Left ventricle myocardium inferior (tissue), 1 donor: ENCODE measurements at regions not wholly inside any gene's neighbourhood (a gene's known extent, or its start where the extent isn't known, plus 50 kb on each side); places are given as distances from the start of the nearest gene placed in this dataset.

Experiments
- DNase-seq: peaks from one replicate; pipeline ENCODE4 v3.0.0-alpha.2; 2020
- H3K27ac ChIP-seq: fragments of 200-600 bp; replicated peaks from 2 replicates; pipeline ENCODE4 v1.8.0; 2021
- H3K27me3 ChIP-seq: fragments of 200-600 bp; 2 replicates; pipeline ENCODE4 v1.8.0; 2021; ENCODE audit warnings: low read depth
- H3K36me3 ChIP-seq: fragments of 200-600 bp; 2 replicates; pipeline ENCODE4 v1.8.0; 2021
- H3K4me1 ChIP-seq: fragments of 200-600 bp; 2 replicates; pipeline ENCODE4 v1.8.0; 2021
- H3K4me3 ChIP-seq: fragments of 200-600 bp; 2 replicates; pipeline ENCODE4 v1.8.0; 2021; ENCODE audit warnings: mild to moderate bottlenecking, moderate library complexity
- H3K9me3 ChIP-seq: fragments of 200-600 bp; replicated peaks from 2 replicates; pipeline ENCODE4 v1.8.0; 2021
- CTCF ChIP-seq: fragments of 200-600 bp; IDR thresholded peaks from 2 replicates; pipeline ENCODE4 v1.8.0; 2021; ENCODE audit warnings: antibody characterized with exemption, mild to moderate bottlenecking, borderline replicate concordance
- intact Hi-C: fragments of 100-400 bp; cut with micrococcal nuclease; formaldehyde crosslinking; loops from one replicate; pipeline ENCODE4 v1.11.0; 2022
- donor health status: DM: no; HTN: yes; CAD: no; lungs with severe emphysema.

- DNase-seq = no peak
- Histone ChIP-seq H3K4me1 (no peaks in the 10 kb centered on the region), H3K27ac (no peak overlapping the region), H3K9me3 (peaks cover 3% of the 10 kb centered on the region), H3K36me3 (no peaks in the 10 kb centered on the region), H3K4me3 (no peak overlapping the region), H3K27me3 (peaks cover 14% of the 10 kb centered on the region)
- intact Hi-C loops = no loop called here
- TF ChIP-seq CTCF = no peak
These were observed 252.6 kb downstream of the SEC23IP start for GRCh38 chr10:120145107-120145506.

- no peak for TF ChIP-seq CTCF
These were observed 264.2 kb downstream of the SEC23IP start for GRCh38 chr10:120156614-120157274.

DNA sequence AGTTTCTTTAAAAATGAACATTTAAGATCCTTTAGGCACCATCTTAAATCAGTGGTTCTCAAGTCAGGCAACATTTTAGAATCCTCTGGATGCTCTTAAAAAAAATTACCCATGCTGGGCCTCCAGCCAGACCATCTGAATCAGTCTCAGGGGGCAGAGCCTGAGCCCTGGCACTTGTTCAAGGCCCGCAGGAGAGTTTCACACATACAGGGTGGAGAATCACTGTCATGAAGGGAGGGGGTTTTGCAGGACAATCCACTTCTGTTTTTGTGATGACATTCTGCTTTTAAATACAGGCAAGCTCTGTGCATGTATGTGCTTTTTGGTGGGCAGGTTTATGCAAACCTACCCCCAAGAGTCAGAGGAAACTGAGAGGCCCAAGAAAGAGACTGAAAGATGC lies 268.6 kb downstream of the SEC23IP start:
- Histone ChIP-seq H3K27ac (no peak overlapping the region), H3K4me3 (no peak overlapping the region), H3K36me3 (no peaks in the 10 kb centered on the region), H3K4me1 (no peaks in the 10 kb centered on the region), H3K9me3 (peaks cover 11% of the 10 kb centered on the region), H3K27me3 (no peaks in the 10 kb centered on the region)
- intact Hi-C loops = no loop called here
- DNase-seq = no peak
- TF ChIP-seq CTCF = no peak

More at GRCh38 chr10:120156614-120157274, 264.2 kb downstream of the SEC23IP start:
- Histone ChIP-seq H3K27ac (no peak overlapping the region), H3K9me3 (peaks cover 22% of the 10 kb centered on the region), H3K27me3 (peaks cover 4% of the 10 kb centered on the region), H3K4me3 (no peak overlapping the region), H3K36me3 (no peaks in the 10 kb centered on the region), H3K4me1 (no peaks in the 10 kb centered on the region)
- intact Hi-C loops = no loop called here
- no peak for DNase-seq

DNA sequence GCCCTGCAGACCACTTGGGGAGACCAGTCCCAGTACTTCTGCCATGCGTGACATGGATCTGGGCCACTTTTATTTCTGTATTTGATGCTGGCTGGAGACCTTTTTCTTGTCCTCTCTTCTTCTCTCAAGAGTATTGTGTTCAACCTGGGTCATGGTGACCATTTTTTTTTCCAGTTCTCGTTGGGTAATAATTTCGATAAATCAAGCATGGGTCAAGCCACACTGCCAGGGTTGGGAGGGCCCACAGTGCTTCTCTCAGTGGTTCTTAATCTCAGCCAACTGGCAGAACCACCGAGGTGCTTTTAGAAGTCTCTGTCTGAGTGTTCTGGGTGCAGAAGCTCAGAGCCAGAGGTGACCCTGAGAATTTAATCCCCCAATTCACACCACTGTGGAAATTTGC lies 269.9 kb downstream of the SEC23IP start:
- no peaks in the 10 kb centered on the region for H3K36me3 ChIP-seq
- TF ChIP-seq CTCF = no peak
- H3K4me1 ChIP-seq = no peaks in the 10 kb centered on the region
- no peak overlapping the region for H3K27ac ChIP-seq
- H3K9me3 ChIP-seq = peaks cover 11% of the 10 kb centered on the region
- H3K27me3 ChIP-seq = no peaks in the 10 kb centered on the region
- no peak for DNase-seq
- no peak overlapping the region for H3K4me3 ChIP-seq
- intact Hi-C loops = no loop called here

DNA sequence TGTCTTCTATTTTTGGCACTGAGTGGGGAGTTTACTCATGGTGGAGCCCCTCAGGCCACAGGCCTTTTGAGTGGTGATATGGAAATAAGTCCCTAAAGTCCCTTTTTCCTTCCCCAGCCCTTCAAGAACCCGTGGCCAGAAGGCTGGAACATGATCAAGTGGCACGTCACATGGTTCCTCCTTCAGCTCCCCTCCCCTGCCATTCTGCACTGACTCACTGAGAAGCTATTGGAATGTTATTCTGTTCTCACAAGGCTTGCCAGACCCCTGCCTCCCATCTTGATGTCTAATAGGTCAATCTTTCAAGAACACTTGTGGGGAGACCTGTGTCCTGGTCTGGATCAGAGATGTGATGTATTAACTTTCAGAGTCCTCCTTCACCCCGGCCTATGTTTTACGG lies 279.8 kb downstream of the SEC23IP start:
- H3K4me1 ChIP-seq = no peaks in the 10 kb centered on the region
- intact Hi-C loops = no loop called here
- no peaks in the 10 kb centered on the region for H3K9me3 ChIP-seq
- no peak for DNase-seq
- H3K27ac ChIP-seq = no peak overlapping the region
- H3K27me3 ChIP-seq = no peaks in the 10 kb centered on the region
- no peaks in the 10 kb centered on the region for H3K36me3 ChIP-seq
- no peak overlapping the region for H3K4me3 ChIP-seq
- TF ChIP-seq CTCF = no peak
